AG09309 (cell line): ENCODE measurements at regions not wholly inside any gene's neighbourhood (a gene's known extent, or its start where the extent isn't known, plus 50 kb on each side); places are given as distances from the start of the nearest gene placed in this dataset.
"Not testable (repeated sequence)": the region's sequence is repeated elsewhere in the genome, so short reads cannot be mapped to it uniquely, and the experiment has no call there.

Experiments used
- DNase-seq: peaks from one replicate; pipeline ENCODE4 v3.0.0-alpha.2; 2010; ENCODE audit warnings: low read depth
- H3K4me3 ChIP-seq: 2 replicates; pipeline ENCODE4 v1.5.1; 2011; ENCODE audit warnings: mild to moderate bottlenecking, low read depth, low read length, moderate library complexity; ENCODE audit not compliant: control insufficient read depth
- TF ChIP-seq, protein P1 (sequence below): IDR thresholded peaks from 2 replicates; pipeline ENCODE4 v1.5.1; 2011; ENCODE audit warnings: mild to moderate bottlenecking, low read depth, low read length, inconsistent platforms; ENCODE audit not compliant: insufficient read depth, control insufficient read depth; ENCODE audit errors: missing control alignments

- DNase-seq = no peak
- H3K4me3 ChIP-seq = no peak overlapping the region
- TF ChIP-seq, protein P1, sequence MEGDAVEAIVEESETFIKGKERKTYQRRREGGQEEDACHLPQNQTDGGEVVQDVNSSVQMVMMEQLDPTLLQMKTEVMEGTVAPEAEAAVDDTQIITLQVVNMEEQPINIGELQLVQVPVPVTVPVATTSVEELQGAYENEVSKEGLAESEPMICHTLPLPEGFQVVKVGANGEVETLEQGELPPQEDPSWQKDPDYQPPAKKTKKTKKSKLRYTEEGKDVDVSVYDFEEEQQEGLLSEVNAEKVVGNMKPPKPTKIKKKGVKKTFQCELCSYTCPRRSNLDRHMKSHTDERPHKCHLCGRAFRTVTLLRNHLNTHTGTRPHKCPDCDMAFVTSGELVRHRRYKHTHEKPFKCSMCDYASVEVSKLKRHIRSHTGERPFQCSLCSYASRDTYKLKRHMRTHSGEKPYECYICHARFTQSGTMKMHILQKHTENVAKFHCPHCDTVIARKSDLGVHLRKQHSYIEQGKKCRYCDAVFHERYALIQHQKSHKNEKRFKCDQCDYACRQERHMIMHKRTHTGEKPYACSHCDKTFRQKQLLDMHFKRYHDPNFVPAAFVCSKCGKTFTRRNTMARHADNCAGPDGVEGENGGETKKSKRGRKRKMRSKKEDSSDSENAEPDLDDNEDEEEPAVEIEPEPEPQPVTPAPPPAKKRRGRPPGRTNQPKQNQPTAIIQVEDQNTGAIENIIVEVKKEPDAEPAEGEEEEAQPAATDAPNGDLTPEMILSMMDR = no peak
Observed at GRCh38 chr4:97432551-97432950, 710.7 kb downstream of the STPG2 start.

DNA sequence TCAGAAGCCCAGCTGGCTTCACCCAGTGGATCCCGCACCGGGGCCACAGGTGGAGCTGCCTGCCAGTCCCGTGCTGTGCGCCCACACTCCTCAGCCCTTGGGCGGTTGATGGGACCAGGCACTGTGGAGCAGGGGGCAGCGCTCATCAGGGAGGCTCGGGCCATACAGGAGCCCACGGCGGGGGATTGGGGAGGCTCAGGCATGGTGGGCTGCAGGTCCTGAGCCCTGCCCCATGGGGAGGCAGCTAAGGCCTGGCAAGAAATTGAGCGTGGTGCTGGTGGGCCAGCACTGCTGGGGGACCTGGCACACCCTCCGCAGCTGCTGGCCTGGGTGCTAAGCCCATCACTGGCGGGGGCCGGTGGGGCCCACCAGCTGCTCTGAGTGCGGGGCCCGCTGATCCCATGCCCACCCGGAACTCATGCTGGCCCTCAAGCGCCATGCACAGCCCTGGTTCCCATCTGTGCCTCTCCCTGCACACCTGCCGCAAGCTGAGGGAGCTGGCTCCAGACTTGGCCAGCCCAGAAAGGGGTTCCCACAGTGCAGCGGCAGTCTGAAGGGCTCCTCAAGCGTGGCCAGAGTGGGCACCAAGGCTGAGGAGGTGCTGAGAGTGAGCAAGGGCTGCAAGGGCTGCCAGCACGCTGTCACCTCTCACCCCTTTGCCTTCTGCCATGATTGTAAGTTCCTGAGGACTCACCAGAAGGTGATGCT lies 705.1 kb downstream of the STPG2 start:
- H3K4me3 ChIP-seq, DNase-seq: not testable (repeated sequence)

DNA sequence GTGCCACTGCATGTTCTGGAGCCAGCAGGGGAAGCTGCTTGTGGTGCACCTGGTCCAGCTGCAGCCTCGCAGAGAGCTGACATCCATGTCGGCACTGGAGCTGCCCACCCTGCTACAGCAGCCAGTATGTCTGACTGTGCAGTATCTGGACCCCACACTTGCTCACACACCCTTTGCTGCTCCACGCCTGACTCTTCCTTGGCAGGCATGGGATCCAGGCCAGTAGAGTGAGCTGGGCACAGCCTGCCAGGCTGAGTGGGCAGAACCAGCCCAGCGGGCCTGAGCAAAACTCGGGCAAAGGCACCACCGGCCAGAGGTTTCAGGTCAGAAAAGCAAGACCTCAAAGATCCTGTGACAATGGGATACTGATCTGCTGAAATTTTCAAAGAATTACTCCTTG lies 690.1 kb downstream of the STPG2 start:
- no peak overlapping the region for H3K4me3 ChIP-seq
- TF ChIP-seq, protein P1 = no peak
- DNase-seq = no peak

GRCh38 chr4:97457253-97457652 lies 686.0 kb downstream of the STPG2 start:
- no peak for DNase-seq
- TF ChIP-seq, protein P1 = no peak
- H3K4me3 ChIP-seq = no peak overlapping the region

DNA sequence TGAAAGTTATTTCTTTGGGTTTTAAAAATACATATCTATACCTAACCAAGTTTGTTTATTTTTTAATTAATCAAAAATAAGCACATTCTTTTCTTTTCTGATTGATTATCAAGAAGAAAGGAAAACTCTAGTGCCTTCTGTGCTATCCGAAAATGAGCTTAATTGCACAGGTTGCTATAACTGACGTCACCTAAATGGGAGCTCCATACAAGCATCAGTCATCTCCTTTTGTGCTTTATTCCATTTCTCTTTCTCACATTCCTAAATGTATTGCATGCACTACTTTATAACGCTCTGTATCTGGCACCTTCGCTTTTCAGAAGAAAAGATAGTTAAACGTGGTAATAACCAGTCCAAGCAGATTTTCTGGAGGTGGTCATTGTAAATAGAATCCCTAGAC lies 675.0 kb downstream of the STPG2 start:
- DNase-seq = no peak
- no peak overlapping the region for H3K4me3 ChIP-seq
- TF ChIP-seq, protein P1 = no peak

GRCh38 chr4:97475621-97476020 lies 667.7 kb downstream of the STPG2 start:
- DNase-seq = no peak
- TF ChIP-seq, protein P1 = no peak
- H3K4me3 ChIP-seq = no peak overlapping the region

DNA sequence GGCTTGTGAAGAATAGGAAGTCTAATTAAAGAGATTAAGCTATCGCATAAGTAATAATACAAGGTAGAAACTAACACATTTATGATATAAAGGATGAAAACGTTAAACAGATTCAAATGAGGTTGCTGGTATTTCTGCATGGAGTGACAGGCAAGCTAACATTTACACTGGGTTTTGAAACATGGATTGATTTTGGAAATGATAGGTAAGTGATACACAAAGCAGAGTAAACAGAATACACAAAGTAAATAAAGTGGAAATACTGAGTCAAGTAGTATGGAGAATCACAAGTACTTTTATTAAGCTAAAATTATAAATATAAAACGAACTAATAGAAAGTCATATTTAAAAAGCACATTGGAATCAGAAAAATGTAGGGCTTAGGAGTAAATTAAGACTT lies 665.3 kb downstream of the STPG2 start:
- TF ChIP-seq, protein P1 = no peak
- no peak for DNase-seq
- no peak overlapping the region for H3K4me3 ChIP-seq
